ENCODE measurements at regions not wholly inside any gene's neighbourhood (a gene's known extent, or its start where the extent isn't known, plus 50 kb on each side); places are given as distances from the start of the nearest gene placed in this dataset.
"Not testable (repeated sequence)": the region's sequence is repeated elsewhere in the genome, so short reads cannot be mapped to it uniquely, and the experiment has no call there.

- not testable (repeated sequence) for TF ChIP-seq POLR2AphosphoS5, POLR2A, CTCF (IDR thresholded peaks at IDR 0.05)
Measured at GRCh38 chr6:4414078-4414477, 278.7 kb upstream of the ECI2 start.

Data from transverse colon (tissue), 4 donors.